Mesothelial cell of epicardium (in vitro differentiated cells): ENCODE measurements at regions not wholly inside any gene's neighbourhood (a gene's known extent, or its start where the extent isn't known, plus 50 kb on each side); places are given as distances from the start of the nearest gene placed in this dataset.

Experiments used
- DNase-seq, 2 experiments: peaks; one replicate each; pipeline ENCODE4 v3.0.0; 2021; ENCODE audit warnings: low spot score in 2 of 2; ENCODE audit not compliant: unreplicated experiment in 2 of 2
- H3K27ac Mint-ChIP-seq: 2 replicates; pipeline ENCODE4 v1.8.0; 2021; ENCODE audit warnings: mixed read lengths
- H3K27me3 Mint-ChIP-seq: 2 replicates; pipeline ENCODE4 v1.8.0; 2021; ENCODE audit warnings: low read depth, mixed read lengths
- H3K36me3 Mint-ChIP-seq: 2 replicates; pipeline ENCODE4 v1.8.0; 2021; ENCODE audit warnings: mixed read lengths
- H3K4me1 Mint-ChIP-seq: 2 replicates; pipeline ENCODE4 v1.8.0; 2021; ENCODE audit warnings: mixed read lengths
- H3K4me3 Mint-ChIP-seq: 2 replicates; pipeline ENCODE4 v1.8.0; 2021; ENCODE audit warnings: mild to moderate bottlenecking, moderate library complexity, mixed read lengths
- H3K9me3 Mint-ChIP-seq: 2 replicates; pipeline ENCODE4 v1.8.0; 2021; ENCODE audit warnings: mixed read lengths
- CTCF ChIP-seq: fragments of 200-600 bp; sonication (generic); IDR thresholded peaks from one replicate; pipeline ENCODE4 v1.5.0; 2021; ENCODE audit warnings: antibody characterized with exemption; ENCODE audit not compliant: unreplicated experiment

- no peak for TF ChIP-seq CTCF
- peak overlapping the region; percentile 70 for H3K27ac Mint-ChIP-seq
- no peaks in the 10 kb centered on the region for H3K27me3 Mint-ChIP-seq
- H3K9me3 Mint-ChIP-seq = no peaks in the 10 kb centered on the region
- no peaks in the 10 kb centered on the region for H3K36me3 Mint-ChIP-seq
- DNase-seq = no peak
- H3K4me3 Mint-ChIP-seq = no peak overlapping the region
- H3K4me1 Mint-ChIP-seq = peaks cover 33% of the 10 kb centered on the region
Observed at GRCh38 chr6:87830907-87831306, 128.9 kb upstream of the AKIRIN2 start.

- Mint-ChIP-seq H3K9me3 (no peaks in the 10 kb centered on the region), H3K27ac (no peak overlapping the region), H3K27me3 (no peaks in the 10 kb centered on the region), H3K4me1 (peaks cover 45% of the 10 kb centered on the region), H3K36me3 (no peaks in the 10 kb centered on the region), H3K4me3 (no peak overlapping the region)
- DNase-seq = no peak
- no peak for TF ChIP-seq CTCF
Observed at GRCh38 chr6:87829622-87830121, 127.6 kb upstream of the AKIRIN2 start.

- no peak for DNase-seq
Observed at GRCh38 chr6:87828044-87828443, 126.0 kb upstream of the AKIRIN2 start.

GRCh38 chr6:87827346-87827745 is 125.3 kb upstream of the AKIRIN2 start:
- no peak for DNase-seq
- Mint-ChIP-seq H3K4me1 (peaks cover 44% of the 10 kb centered on the region), H3K27me3 (no peaks in the 10 kb centered on the region), H3K4me3 (no peak overlapping the region), H3K36me3 (no peaks in the 10 kb centered on the region), H3K27ac (no peak overlapping the region), H3K9me3 (no peaks in the 10 kb centered on the region)
- no peak for TF ChIP-seq CTCF

More at GRCh38 chr6:87828044-87828443, 126.0 kb upstream of the AKIRIN2 start:
- no peaks in the 10 kb centered on the region for H3K36me3 Mint-ChIP-seq
- no peaks in the 10 kb centered on the region for H3K27me3 Mint-ChIP-seq
- H3K4me3 Mint-ChIP-seq = no peak overlapping the region
- H3K9me3 Mint-ChIP-seq = no peaks in the 10 kb centered on the region
- peaks cover 45% of the 10 kb centered on the region for H3K4me1 Mint-ChIP-seq
- TF ChIP-seq CTCF = no peak
- H3K27ac Mint-ChIP-seq = no peak overlapping the region

- no peaks in the 10 kb centered on the region for H3K27me3 Mint-ChIP-seq
- TF ChIP-seq CTCF = no peak
- DNase-seq = no peak
- H3K9me3 Mint-ChIP-seq = no peaks in the 10 kb centered on the region
- peaks cover 46% of the 10 kb centered on the region for H3K4me1 Mint-ChIP-seq
- peak overlapping the region; percentile 45 for H3K27ac Mint-ChIP-seq
- no peaks in the 10 kb centered on the region for H3K36me3 Mint-ChIP-seq
- H3K4me3 Mint-ChIP-seq = no peak overlapping the region
Observed at GRCh38 chr6:87826424-87826823, 124.4 kb upstream of the AKIRIN2 start.

- DNase-seq = no peak
- Mint-ChIP-seq H3K4me1 (peaks cover 40% of the 10 kb centered on the region), H3K4me3 (no peak overlapping the region), H3K36me3 (no peaks in the 10 kb centered on the region), H3K9me3 (no peaks in the 10 kb centered on the region), H3K27ac (peak overlapping the region; percentile 45), H3K27me3 (no peaks in the 10 kb centered on the region)
- no peak for TF ChIP-seq CTCF
Observed at GRCh38 chr6:87825821-87826221, 123.8 kb upstream of the AKIRIN2 start.
